ENCODE measurements at regions not wholly inside any gene's neighbourhood (a gene's known extent, or its start where the extent isn't known, plus 50 kb on each side); places are given as distances from the start of the nearest gene placed in this dataset.

DNA sequence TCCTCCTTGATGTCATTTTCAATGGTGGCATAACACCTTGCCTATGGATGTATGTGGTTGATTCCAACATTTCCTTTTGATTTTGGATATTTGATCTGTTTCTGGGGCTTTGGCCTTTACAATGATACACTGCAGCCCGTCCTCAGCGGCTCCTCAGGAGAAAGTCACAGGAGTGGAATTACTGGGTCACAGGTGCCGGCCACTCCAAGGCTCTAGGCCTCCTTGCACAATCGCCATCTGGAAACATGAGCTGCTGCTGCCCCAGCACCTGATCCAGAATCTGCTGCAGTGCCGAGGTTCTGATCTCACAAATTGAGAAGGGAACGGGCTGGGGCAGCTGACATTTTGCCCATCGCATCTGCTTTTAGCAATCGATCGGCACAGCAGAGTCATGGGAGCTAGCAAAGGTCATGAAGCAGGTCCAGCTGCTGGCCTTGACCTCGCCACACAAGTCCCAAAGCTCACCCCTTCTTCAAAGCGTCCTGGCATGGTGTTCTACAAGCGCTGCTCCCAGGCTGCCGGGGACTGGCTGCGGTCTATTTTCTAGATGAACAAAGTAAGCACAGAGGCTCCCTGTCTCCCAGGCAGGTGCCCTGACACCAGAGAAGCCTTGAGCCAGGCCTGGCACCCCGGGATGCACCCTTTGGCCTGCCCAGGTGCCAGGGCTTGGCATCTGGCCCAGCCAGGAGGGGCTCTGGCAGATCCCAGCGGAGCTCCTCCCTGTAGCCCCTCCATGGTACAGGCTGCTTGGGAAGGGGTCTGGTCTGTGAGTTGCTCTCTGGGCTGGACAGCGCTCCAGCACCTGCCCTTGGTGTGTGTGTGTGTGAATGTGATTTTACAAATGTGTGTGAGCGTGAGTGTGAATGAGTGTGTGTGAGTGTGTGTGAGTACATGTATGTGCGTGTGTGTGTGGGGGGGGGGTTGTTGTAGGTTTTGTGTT is 201.8 kb downstream of the GLRX3 start:
- no peak for FAIRE-seq
- TF ChIP-seq POLR2AphosphoS5 (IDR thresholded peaks at IDR 0.05; ENCODE audit: low read depth, low read length), result no peak
- TF ChIP-seq POU2F2 (IDR thresholded peaks at IDR 0.05; ENCODE audit: low read depth, low read length), result no peak
- TF ChIP-seq POLR2A (IDR thresholded peaks at IDR 0.05; ENCODE audit: low read depth, low read length), result no peak
- TF ChIP-seq SPI1 (IDR thresholded peaks at IDR 0.05; ENCODE audit: low read depth, low read length), result no peak
- no peak for TF ChIP-seq PAX5 (IDR thresholded peaks at IDR 0.05; ENCODE audit: insufficient read depth, low read length, severe bottlenecking)
- TF ChIP-seq TAF1 (IDR thresholded peaks at IDR 0.05; ENCODE audit: low read depth, low read length), result no peak

DNA sequence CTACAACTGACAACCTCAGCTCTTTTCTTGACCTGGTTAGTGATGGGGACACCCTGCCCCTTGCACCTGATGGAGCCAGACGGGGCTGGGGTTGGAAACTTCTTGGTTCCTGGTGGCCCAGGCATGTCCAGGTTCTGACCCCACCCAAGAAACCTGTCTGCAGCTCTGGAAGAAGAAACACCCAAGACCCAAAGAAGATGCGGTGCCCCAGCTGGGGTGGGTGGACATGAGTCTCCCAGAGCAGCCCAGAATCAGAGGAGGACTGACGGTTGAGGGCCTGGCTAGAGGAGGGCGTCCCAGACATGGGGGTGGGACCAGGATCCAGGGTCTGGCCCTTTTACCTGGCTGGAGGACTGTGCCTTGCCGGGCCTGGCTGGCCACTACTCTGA is 202.4 kb downstream of the GLRX3 start:
- DNase-seq (ENCODE audit: insufficient read length, low spot score) (no peak), FAIRE-seq (no peak)
- TF ChIP-seq TAF1 (IDR thresholded peaks at IDR 0.05; ENCODE audit: low read depth, low read length) (no peak), PAX5 (IDR thresholded peaks at IDR 0.05; ENCODE audit: insufficient read depth, low read length, severe bottlenecking) (no peak), POLR2A (IDR thresholded peaks at IDR 0.05; ENCODE audit: low read depth, low read length) (no peak), SPI1 (IDR thresholded peaks at IDR 0.05; ENCODE audit: low read depth, low read length) (no peak), POU2F2 (IDR thresholded peaks at IDR 0.05; ENCODE audit: low read depth, low read length) (no peak), POLR2AphosphoS5 (IDR thresholded peaks at IDR 0.05; ENCODE audit: low read depth, low read length) (no peak)

More for the DNA sequence above, 201.8 kb downstream of the GLRX3 start:
- DNase-seq (ENCODE audit: insufficient read length, low spot score), result no peak

DNA sequence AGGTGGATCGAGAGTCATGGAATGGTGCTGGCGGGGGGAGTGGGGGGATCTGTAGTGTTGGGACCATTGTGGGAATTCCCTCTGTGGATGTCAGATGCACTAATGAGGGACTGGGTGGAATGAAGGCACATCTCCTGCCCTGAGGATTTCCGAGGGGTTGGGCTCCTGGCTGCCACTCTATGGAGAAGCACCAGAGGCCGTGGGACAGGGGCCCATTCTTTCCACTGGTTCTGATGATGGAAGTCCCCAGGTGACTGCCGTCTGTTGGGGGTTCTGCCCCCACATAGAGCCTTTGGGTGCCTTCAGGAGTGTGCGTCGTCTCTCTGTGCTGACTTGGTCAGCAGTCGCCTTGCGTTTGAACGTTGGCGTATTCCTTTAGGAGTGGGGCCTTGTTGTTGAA is 202.9 kb downstream of the GLRX3 start:
- FAIRE-seq (no peak), DNase-seq (ENCODE audit: insufficient read length, low spot score) (no peak)
- TF ChIP-seq POLR2AphosphoS5 (IDR thresholded peaks at IDR 0.05; ENCODE audit: low read depth, low read length) (no peak), POU2F2 (IDR thresholded peaks at IDR 0.05; ENCODE audit: low read depth, low read length) (no peak), POLR2A (IDR thresholded peaks at IDR 0.05; ENCODE audit: low read depth, low read length) (no peak), PAX5 (IDR thresholded peaks at IDR 0.05; ENCODE audit: insufficient read depth, low read length, severe bottlenecking) (no peak), SPI1 (IDR thresholded peaks at IDR 0.05; ENCODE audit: low read depth, low read length) (no peak), TAF1 (IDR thresholded peaks at IDR 0.05; ENCODE audit: low read depth, low read length) (no peak)

DNA sequence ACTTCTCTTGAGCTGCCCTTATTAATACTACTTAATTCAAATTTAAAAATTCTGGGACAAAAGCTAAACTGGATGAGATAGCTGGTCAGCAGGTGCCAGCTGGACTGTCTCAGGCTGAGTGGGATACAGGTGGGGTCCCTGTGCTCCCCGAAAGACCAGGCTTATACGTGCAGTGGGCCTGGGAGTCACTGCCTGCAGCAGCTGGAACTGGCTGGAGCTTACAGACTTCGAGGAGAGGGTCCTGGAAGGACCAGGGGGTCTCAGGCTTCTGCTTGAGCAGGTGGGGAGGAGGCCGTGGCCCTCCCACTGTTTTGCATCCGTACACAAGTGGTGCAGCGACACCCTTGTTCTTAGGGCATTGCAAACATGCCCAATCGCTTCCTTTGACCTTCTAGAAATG is 203.7 kb downstream of the GLRX3 start:
- FAIRE-seq, result no peak
- TF ChIP-seq PAX5 (IDR thresholded peaks at IDR 0.05; ENCODE audit: insufficient read depth, low read length, severe bottlenecking) (no peak), TAF1 (IDR thresholded peaks at IDR 0.05; ENCODE audit: low read depth, low read length) (no peak), POLR2A (IDR thresholded peaks at IDR 0.05; ENCODE audit: low read depth, low read length) (no peak), SPI1 (IDR thresholded peaks at IDR 0.05; ENCODE audit: low read depth, low read length) (no peak), POU2F2 (IDR thresholded peaks at IDR 0.05; ENCODE audit: low read depth, low read length) (no peak), POLR2AphosphoS5 (IDR thresholded peaks at IDR 0.05; ENCODE audit: low read depth, low read length) (no peak)
- DNase-seq (ENCODE audit: insufficient read length, low spot score), result no peak

DNA sequence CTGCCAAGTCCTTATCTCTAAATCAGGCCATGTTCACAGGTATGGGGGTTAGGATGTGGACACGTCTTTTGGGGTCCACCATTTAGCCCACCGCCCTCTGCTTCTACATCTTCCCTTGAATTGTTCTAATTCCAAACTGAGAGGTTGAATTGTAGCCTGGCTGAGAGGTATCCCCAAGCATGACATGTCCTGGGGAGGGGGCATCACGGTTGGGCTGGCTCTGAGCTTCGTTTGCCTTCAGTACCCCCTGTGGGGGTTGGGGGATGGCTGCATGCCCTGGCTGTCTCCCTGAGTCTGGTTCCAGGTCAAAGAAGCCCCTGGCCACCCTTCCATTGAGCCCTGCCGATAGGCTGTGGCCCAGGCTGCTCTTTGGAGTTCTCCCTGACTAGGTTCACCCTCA is 204.6 kb downstream of the GLRX3 start:
- DNase-seq (ENCODE audit: insufficient read length, low spot score) (no peak), FAIRE-seq (no peak)
- no peak for TF ChIP-seq POU2F2 (IDR thresholded peaks at IDR 0.05; ENCODE audit: low read depth, low read length)
- TF ChIP-seq POLR2A (IDR thresholded peaks at IDR 0.05; ENCODE audit: low read depth, low read length), result no peak
- no peak for TF ChIP-seq PAX5 (IDR thresholded peaks at IDR 0.05; ENCODE audit: insufficient read depth, low read length, severe bottlenecking)
- TF ChIP-seq SPI1 (IDR thresholded peaks at IDR 0.05; ENCODE audit: low read depth, low read length), result no peak
- TF ChIP-seq POLR2AphosphoS5 (IDR thresholded peaks at IDR 0.05; ENCODE audit: low read depth, low read length), result no peak
- TF ChIP-seq TAF1 (IDR thresholded peaks at IDR 0.05; ENCODE audit: low read depth, low read length), result no peak

DNA sequence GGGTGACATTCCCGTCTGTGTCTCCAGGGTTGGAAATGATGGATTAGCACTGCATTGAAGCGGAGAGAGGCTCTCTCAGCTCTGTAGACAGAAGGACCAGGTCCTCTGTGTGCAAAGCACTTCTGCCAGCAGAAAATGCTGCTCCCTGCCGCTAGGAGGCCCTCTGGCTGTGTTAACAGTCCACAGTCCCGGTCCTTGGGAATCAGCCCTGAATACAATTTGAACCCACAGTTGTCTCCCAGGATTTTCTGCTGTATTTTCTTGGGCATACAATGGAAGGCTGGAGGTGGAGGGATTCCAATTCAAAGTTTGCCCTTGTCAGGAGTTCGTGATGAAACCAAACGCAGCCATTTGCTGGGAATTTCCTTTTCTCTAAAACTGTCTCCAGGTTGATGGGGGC is 205.2 kb downstream of the GLRX3 start:
- no peak for TF ChIP-seq SPI1 (IDR thresholded peaks at IDR 0.05; ENCODE audit: low read depth, low read length)
- DNase-seq (ENCODE audit: insufficient read length, low spot score) (no peak), FAIRE-seq (no peak)

DNA sequence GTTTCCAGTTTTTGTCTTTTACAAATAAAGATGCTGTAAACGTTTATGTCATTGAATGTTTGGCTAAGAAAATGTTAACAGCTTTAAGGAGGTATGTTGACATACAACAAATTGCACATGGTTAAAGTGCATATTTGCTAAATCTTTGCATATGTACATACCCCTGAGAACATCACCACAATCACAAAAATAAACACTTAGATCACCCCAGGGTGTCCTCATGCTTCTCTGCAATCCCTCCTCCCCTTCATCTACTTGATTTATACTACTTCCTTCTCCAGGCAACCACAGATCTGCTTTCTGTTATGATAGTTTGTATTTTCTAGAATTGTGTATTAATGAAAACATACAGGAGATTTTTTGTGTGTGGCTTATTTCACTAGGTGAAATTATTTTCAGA is 209.5 kb downstream of the GLRX3 start:
- TF ChIP-seq POU2F2 (IDR thresholded peaks at IDR 0.05; ENCODE audit: low read depth, low read length), result no peak
- TF ChIP-seq SPI1 (IDR thresholded peaks at IDR 0.05; ENCODE audit: low read depth, low read length), result no peak
- no peak for TF ChIP-seq POLR2AphosphoS5 (IDR thresholded peaks at IDR 0.05; ENCODE audit: low read depth, low read length)
- TF ChIP-seq POLR2A (IDR thresholded peaks at IDR 0.05; ENCODE audit: low read depth, low read length), result no peak
- no peak for TF ChIP-seq PAX5 (IDR thresholded peaks at IDR 0.05; ENCODE audit: insufficient read depth, low read length, severe bottlenecking)
- no peak for TF ChIP-seq TAF1 (IDR thresholded peaks at IDR 0.05; ENCODE audit: low read depth, low read length)
- DNase-seq (ENCODE audit: insufficient read length, low spot score) (no peak), FAIRE-seq (no peak)

DNA sequence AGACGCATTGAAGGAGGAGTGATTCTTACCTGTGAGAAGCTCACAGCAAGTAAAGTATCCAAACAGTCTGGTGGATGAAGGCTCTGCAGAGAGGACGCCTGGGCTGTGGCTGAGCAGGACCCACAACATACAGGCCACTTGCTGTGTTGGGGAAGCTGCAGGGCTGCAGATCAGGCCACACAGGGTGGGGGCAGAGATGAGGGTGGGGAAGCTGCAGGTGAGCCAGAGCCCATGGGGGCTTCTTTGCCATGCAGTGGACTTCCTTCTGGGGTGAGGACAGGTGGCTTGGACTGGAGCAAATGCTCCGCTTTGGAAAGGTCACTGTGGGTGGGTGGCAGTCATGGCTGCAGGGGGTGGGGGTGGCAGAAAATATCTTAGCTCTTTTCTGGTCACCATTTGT is 214.8 kb downstream of the GLRX3 start:
- no peak for TF ChIP-seq SPI1 (IDR thresholded peaks at IDR 0.05; ENCODE audit: low read depth, low read length)
- no peak for TF ChIP-seq PAX5 (IDR thresholded peaks at IDR 0.05; ENCODE audit: insufficient read depth, low read length, severe bottlenecking)
- TF ChIP-seq POU2F2 (IDR thresholded peaks at IDR 0.05; ENCODE audit: low read depth, low read length), result no peak
- no peak for TF ChIP-seq POLR2A (IDR thresholded peaks at IDR 0.05; ENCODE audit: low read depth, low read length)
- no peak for TF ChIP-seq POLR2AphosphoS5 (IDR thresholded peaks at IDR 0.05; ENCODE audit: low read depth, low read length)
- TF ChIP-seq TAF1 (IDR thresholded peaks at IDR 0.05; ENCODE audit: low read depth, low read length), result no peak
- no peak for DNase-seq (ENCODE audit: insufficient read length, low spot score)
- no peak for FAIRE-seq

DNA sequence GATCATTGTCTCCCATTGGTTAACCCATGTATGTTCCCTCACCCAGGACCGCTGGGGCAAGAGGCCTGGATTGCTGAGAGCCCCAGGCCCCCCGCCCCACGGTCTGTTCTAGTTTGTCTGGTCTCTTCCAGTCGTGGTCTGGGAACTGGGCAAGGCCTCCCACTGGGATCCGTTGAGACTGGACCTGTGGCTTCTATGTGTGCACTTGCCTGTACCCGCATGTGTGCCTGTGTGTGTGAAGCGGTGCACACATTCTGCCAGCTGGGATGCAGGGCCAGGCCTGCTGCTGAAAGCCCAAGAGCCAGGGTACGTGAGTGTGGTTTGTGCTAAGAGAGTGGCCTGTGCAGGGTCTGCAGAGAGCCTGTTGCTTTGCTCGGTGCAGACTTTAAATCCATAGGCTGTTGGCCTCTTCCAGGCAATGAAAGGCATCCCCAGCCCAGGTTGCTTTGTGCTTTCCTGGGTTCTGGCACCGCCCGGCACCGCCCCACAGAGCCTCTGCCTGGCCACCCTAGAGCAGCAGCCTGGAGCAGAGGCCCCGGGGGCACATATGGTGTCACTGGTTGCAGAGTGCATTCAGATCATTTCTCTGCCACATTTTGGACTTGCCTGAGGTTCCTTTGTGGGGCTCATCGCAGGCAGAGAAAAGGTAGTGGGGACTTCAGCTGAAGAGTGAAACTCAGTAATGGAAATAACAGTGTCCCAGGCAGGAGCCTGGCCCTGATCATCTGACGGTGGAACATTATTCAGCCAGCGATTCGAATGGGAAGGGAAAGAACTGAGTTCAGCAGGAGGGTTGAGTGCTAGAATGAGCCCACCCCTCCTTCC is 215.5 kb downstream of the GLRX3 start:
- no peak for FAIRE-seq
- no peak for DNase-seq (ENCODE audit: insufficient read length, low spot score)
- TF ChIP-seq SPI1 (IDR thresholded peaks at IDR 0.05; ENCODE audit: low read depth, low read length), result no peak
- no peak for TF ChIP-seq POU2F2 (IDR thresholded peaks at IDR 0.05; ENCODE audit: low read depth, low read length)
